Activated B cell treated with CpG ODN at 0.5 μM for 24 hours (primary cell): ENCODE measurements at regions not wholly inside any gene's neighbourhood (a gene's known extent, or its start where the extent isn't known, plus 50 kb on each side); places are given as distances from the start of the nearest gene placed in this dataset.

Source experiments
- ATAC-seq: fragments of 200-7000 bp; cut with Tn5 transposase; one replicate; pipeline ENCODE4 v1.10.0; 2021; ENCODE audit warnings: low read depth, mild to moderate bottlenecking, moderate library complexity
- CTCF ChIA-PET: fragments of 350-600 bp; sonication (Branson Sonifier 250); formaldehyde crosslinking; loops from one replicate; lab custom pipeline; 2021; ENCODE audit warnings: antibody characterized with exemption; lab: Charles Lee
- POLR2A ChIA-PET: fragments of 350-600 bp; sonication (Branson Sonifier 250); formaldehyde crosslinking; loops from one replicate; lab custom pipeline; 2021; ENCODE audit warnings: antibody characterized with exemption; lab: Charles Lee
- DNase-seq: peaks from one replicate; pipeline ENCODE4 v3.0.0; 2022
- H3K27ac Mint-ChIP-seq: one replicate; pipeline ENCODE4 v1.8.0; 2020; ENCODE audit warnings: mixed read lengths
- H3K27me3 Mint-ChIP-seq: one replicate; pipeline ENCODE4 v1.8.0; 2021; ENCODE audit warnings: mixed read lengths
- H3K36me3 Mint-ChIP-seq: one replicate; pipeline ENCODE4 v1.8.0; 2021; ENCODE audit warnings: low read depth, mixed read lengths
- H3K4me1 Mint-ChIP-seq: one replicate; pipeline ENCODE4 v1.8.0; 2021; ENCODE audit warnings: mixed read lengths
- H3K4me3 Mint-ChIP-seq: one replicate; pipeline ENCODE4 v1.8.0; 2020; ENCODE audit warnings: mild to moderate bottlenecking, mixed read lengths
- H3K9me3 Mint-ChIP-seq: one replicate; pipeline ENCODE4 v1.8.0; 2020; ENCODE audit warnings: mixed read lengths
- CTCF ChIP-seq: fragments of 200-600 bp; IDR thresholded peaks from one replicate; pipeline ENCODE4 v1.8.0; 2022; ENCODE audit warnings: antibody characterized with exemption, mild to moderate bottlenecking
- intact Hi-C: fragments of 100-400 bp; cut with micrococcal nuclease; formaldehyde crosslinking; loops from one replicate; pipeline ENCODE4 v1.15.1; 2024

- intact Hi-C loops: loop anchor here (2.0 kb wide), 1 partner anchor 20 kb away; no protein-coding TSS in a partner anchor
- no peak for ATAC-seq
- DNase-seq: no peak
- Mint-ChIP-seq H3K36me3 (no peaks in the 10 kb centered on the region), H3K9me3 (no peaks in the 10 kb centered on the region), H3K27ac (no peak overlapping the region), H3K27me3 (no peaks in the 10 kb centered on the region), H3K4me1 (peaks cover 32% of the 10 kb centered on the region), H3K4me3 (no peak overlapping the region)
- POLR2A ChIA-PET: interaction anchor here (0.6 to 1.4 kb wide), 2 partner anchors 51 to 75 kb away, joined by 3 to 6 read pairs; partner anchors contain the start of gene GSAP
- CTCF ChIA-PET: no interaction called here
- no peak for TF ChIP-seq CTCF
Measured at GRCh38 chr7:77466450-77466849, 50.3 kb upstream of the GSAP start.
